ENCODE measurements at regions not wholly inside any gene's neighbourhood (a gene's known extent, or its start where the extent isn't known, plus 50 kb on each side); places are given as distances from the start of the nearest gene placed in this dataset.

DNA sequence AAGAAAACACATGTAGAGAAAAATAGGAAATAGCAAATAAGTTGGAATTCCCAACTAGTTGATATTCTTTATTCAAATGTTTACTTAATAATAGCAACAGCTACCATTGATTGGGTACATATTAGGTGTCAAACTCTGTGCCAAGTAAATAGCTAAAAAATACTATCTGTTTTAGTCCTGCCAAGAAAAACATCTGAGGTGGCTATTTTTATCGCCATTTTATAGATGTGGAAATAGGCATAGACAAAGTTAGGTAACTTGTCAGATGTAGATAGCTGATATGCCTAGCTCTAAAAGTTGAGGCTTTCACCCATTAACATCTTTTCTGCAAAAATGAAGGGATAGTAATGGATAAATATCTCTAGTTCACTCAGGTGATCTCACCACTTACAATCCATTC lies 549.2 kb upstream of the ID4 start:
- no peak overlapping the region for H2AFZ ChIP-seq
- no peak overlapping the region for H3K4me3 ChIP-seq (ENCODE audit: low read depth, low read length)
- no peaks in the 10 kb centered on the region for H3K9me3 ChIP-seq (ENCODE audit: control insufficient read depth, low read length)
- H3K4me1 ChIP-seq: no peaks in the 10 kb centered on the region
- no peaks in the 10 kb centered on the region for H3K79me2 ChIP-seq
- no peak overlapping the region for H3K4me2 ChIP-seq (ENCODE audit: low read length)
- TF ChIP-seq, protein P1, sequence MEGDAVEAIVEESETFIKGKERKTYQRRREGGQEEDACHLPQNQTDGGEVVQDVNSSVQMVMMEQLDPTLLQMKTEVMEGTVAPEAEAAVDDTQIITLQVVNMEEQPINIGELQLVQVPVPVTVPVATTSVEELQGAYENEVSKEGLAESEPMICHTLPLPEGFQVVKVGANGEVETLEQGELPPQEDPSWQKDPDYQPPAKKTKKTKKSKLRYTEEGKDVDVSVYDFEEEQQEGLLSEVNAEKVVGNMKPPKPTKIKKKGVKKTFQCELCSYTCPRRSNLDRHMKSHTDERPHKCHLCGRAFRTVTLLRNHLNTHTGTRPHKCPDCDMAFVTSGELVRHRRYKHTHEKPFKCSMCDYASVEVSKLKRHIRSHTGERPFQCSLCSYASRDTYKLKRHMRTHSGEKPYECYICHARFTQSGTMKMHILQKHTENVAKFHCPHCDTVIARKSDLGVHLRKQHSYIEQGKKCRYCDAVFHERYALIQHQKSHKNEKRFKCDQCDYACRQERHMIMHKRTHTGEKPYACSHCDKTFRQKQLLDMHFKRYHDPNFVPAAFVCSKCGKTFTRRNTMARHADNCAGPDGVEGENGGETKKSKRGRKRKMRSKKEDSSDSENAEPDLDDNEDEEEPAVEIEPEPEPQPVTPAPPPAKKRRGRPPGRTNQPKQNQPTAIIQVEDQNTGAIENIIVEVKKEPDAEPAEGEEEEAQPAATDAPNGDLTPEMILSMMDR (IDR thresholded peaks at IDR 0.05): no peak
- no peak overlapping the region for H3K9ac ChIP-seq
- H3K36me3 ChIP-seq (ENCODE audit: control insufficient read depth, insufficient read depth, low read length): no peaks in the 10 kb centered on the region
- no peaks in the 10 kb centered on the region for H3K27me3 ChIP-seq (ENCODE audit: control insufficient read depth, insufficient read depth, low read length)
- no peak overlapping the region for H3K27ac ChIP-seq

DNA sequence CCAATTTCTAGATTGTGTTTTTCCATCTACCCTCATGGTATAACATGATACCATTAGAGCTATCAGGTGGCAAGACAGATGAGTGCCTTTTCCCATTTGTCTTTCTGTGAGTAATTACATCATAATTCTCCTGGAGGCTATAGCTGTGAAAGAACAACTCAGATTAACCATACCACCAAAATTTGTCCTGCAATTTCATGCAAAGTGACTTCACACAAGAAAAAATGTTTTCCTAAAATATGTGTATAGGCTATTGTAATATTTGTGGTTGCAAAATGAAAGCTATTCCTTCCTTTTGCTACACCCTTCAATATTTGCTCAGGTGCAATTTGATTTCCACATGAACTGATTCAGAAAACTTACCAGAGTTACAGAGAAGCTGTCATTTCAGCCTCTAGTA lies 547.7 kb upstream of the ID4 start:
- TF ChIP-seq, protein P1 (IDR thresholded peaks at IDR 0.05): no peak
- no peak overlapping the region for H3K4me2 ChIP-seq (ENCODE audit: low read length)

DNA sequence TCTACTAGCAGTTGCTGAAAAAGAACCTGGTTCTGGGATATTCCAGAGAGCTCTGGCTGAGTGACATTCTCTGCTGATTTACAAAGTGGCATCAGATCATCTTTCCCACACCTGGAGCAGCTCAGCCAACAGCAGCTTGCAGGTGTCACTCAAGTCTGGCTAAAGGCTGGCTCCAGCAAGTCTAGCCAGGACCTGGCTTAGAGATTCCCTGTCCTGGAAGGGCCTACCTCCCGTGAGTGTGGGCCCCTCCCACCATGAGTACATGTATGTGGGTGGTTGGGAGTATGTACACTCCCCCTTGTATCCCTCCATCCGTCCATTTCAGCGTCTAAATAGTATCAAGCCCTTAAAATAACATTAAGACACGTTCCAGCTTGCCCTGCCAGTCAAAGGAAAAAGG lies 539.3 kb upstream of the ID4 start:
- no peaks in the 10 kb centered on the region for H3K9me3 ChIP-seq (ENCODE audit: control insufficient read depth, low read length)
- H3K27ac ChIP-seq: no peak overlapping the region
- peaks cover 2% of the 10 kb centered on the region for H3K4me1 ChIP-seq
- no peaks in the 10 kb centered on the region for H3K27me3 ChIP-seq (ENCODE audit: control insufficient read depth, insufficient read depth, low read length)
- no peak overlapping the region for H3K9ac ChIP-seq
- H3K4me3 ChIP-seq (ENCODE audit: low read depth, low read length): no peak overlapping the region
- TF ChIP-seq, protein P1 (IDR thresholded peaks at IDR 0.05): no peak
- H3K36me3 ChIP-seq (ENCODE audit: control insufficient read depth, insufficient read depth, low read length): no peaks in the 10 kb centered on the region
- H2AFZ ChIP-seq: no peak overlapping the region
- H3K4me2 ChIP-seq (ENCODE audit: low read length): no peak overlapping the region
- no peaks in the 10 kb centered on the region for H3K79me2 ChIP-seq

More for the DNA sequence above, 547.7 kb upstream of the ID4 start:
- H3K9ac ChIP-seq: no peak overlapping the region
- no peaks in the 10 kb centered on the region for H3K4me1 ChIP-seq
- no peaks in the 10 kb centered on the region for H3K79me2 ChIP-seq
- no peaks in the 10 kb centered on the region for H3K27me3 ChIP-seq (ENCODE audit: control insufficient read depth, insufficient read depth, low read length)
- no peaks in the 10 kb centered on the region for H3K36me3 ChIP-seq (ENCODE audit: control insufficient read depth, insufficient read depth, low read length)
- H2AFZ ChIP-seq: no peak overlapping the region
- no peak overlapping the region for H3K27ac ChIP-seq
- H3K9me3 ChIP-seq (ENCODE audit: control insufficient read depth, low read length): no peaks in the 10 kb centered on the region
- H3K4me3 ChIP-seq (ENCODE audit: low read depth, low read length): no peak overlapping the region

DNA sequence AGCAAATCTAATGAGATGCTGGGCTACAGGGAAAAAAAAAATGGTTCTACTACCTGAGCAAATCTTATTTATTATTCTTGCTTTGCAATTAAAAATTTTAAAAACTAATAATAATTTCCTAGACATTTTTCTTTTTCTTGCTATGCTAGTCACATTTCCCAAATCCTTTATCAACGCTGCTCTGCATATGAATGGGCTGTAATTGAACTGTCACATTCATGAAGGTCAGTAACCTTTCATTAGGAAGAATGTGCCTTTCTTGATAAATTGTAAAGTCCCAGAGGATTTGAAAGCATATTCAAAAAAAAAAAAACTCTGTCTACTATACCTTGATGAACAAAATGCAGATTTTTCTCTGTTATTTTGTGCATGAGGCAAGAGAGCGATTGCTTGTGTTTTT lies 538.7 kb upstream of the ID4 start:
- Histone ChIP-seq H3K4me3 (ENCODE audit: low read depth, low read length) (no peak overlapping the region), H3K79me2 (no peaks in the 10 kb centered on the region), H3K9me3 (ENCODE audit: control insufficient read depth, low read length) (no peaks in the 10 kb centered on the region), H3K4me1 (peaks cover 2% of the 10 kb centered on the region), H2AFZ (no peak overlapping the region), H3K36me3 (ENCODE audit: control insufficient read depth, insufficient read depth, low read length) (no peaks in the 10 kb centered on the region), H3K27ac (no peak overlapping the region), H3K4me2 (ENCODE audit: low read length) (no peak overlapping the region), H3K9ac (no peak overlapping the region), H3K27me3 (ENCODE audit: control insufficient read depth, insufficient read depth, low read length) (no peaks in the 10 kb centered on the region)
- TF ChIP-seq, protein P1 (IDR thresholded peaks at IDR 0.05): no peak

DNA sequence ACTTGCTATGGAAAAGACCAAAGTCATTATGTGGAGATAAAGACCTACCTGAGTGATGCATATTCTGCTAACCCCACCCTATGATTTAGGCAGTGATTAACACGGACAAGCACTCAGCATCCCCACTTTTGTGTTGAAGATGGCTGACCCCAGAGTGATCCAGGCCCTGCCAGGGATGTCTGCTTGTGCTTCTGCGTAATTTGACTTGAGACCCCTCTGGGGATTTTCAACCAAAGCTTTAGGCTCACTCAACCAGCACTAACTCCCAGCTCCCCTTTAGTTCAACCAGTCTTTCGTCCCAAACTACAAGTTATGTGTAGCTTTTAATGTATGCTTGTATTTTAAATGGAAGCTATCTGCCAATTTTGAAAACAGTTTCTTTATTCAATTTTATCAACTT lies 538.0 kb upstream of the ID4 start:
- Histone ChIP-seq H3K4me3 (ENCODE audit: low read depth, low read length) (no peak overlapping the region), H3K36me3 (ENCODE audit: control insufficient read depth, insufficient read depth, low read length) (no peaks in the 10 kb centered on the region), H3K79me2 (no peaks in the 10 kb centered on the region), H3K27ac (no peak overlapping the region), H3K9me3 (ENCODE audit: control insufficient read depth, low read length) (no peaks in the 10 kb centered on the region), H3K4me1 (peaks cover 2% of the 10 kb centered on the region), H3K4me2 (ENCODE audit: low read length) (no peak overlapping the region), H3K9ac (no peak overlapping the region), H3K27me3 (ENCODE audit: control insufficient read depth, insufficient read depth, low read length) (no peaks in the 10 kb centered on the region), H2AFZ (no peak overlapping the region)
- TF ChIP-seq, protein P1 (IDR thresholded peaks at IDR 0.05): no peak

Data from parathyroid adenoma (tissue), 2 donors.